Esophagus muscularis mucosa (tissue), 4 donors: ENCODE measurements at regions not wholly inside any gene's neighbourhood (a gene's known extent, or its start where the extent isn't known, plus 50 kb on each side); places are given as distances from the start of the nearest gene placed in this dataset.
A peak's percentile ranks its signal among the peaks of the same experiment; 100 is the strongest.

Experiments
- DNase-seq: peaks from one replicate; pipeline ENCODE4 v3.0.0-alpha.2; 2017; ENCODE audit errors: extremely low spot score
- H3K27ac ChIP-seq, 4 donors: fragments of 200-600 bp; sonication (generic); replicated peaks in 1 of 4; 1 replicate in 3 of 4; 2 replicates in 1 of 4; pipeline ENCODE4 v1.5.1; 2016 to 2019; ENCODE audit warnings: mild to moderate bottlenecking in 1 of 4
- H3K27me3 ChIP-seq, 4 donors: fragments of 200-600 bp; sonication (generic); one replicate each; pipeline versions ENCODE4 v1.5.1 to v1.6.0; 2016 to 2019
- H3K36me3 ChIP-seq, 4 donors: fragments of 200-600 bp; sonication (generic); one replicate each; pipeline ENCODE4 v1.5.1; 2016 to 2019
- H3K4me1 ChIP-seq, 4 donors: fragments of 200-600 bp; sonication (generic); one replicate each; pipeline ENCODE4 v1.5.1; 2016 to 2019
- H3K4me3 ChIP-seq, 4 donors: fragments of 200-600 bp; sonication (generic); 1 replicate in 2 of 4; 2 replicates in 2 of 4; pipeline ENCODE4 v1.5.1; 2016 to 2019; ENCODE audit warnings: mild to moderate bottlenecking in 4 of 4, moderate library complexity in 1 of 4
- H3K9me3 ChIP-seq, 4 donors: fragments of 200-600 bp; sonication (generic); 1 replicate in 3 of 4; 2 replicates in 1 of 4; pipeline ENCODE4 v1.5.1; 2016 to 2019
- EP300 ChIP-seq: sonication (generic); formaldehyde crosslinking; IDR thresholded peaks from one replicate; pipeline ENCODE4 v1.6.1; 2017; ENCODE audit warnings: antibody characterized with exemption
- POLR2A ChIP-seq: fragments of 450-650 bp; IDR thresholded peaks from one replicate; pipeline ENCODE4 v1.6.1; 2017; ENCODE audit warnings: antibody characterized with exemption, moderate library complexity, mild to moderate bottlenecking, low read depth
- POLR2AphosphoS5 ChIP-seq, 2 donors: sonication (generic); formaldehyde crosslinking; IDR thresholded peaks; one replicate each; pipeline ENCODE4 v1.6.1; 2017; ENCODE audit warnings: antibody characterized with exemption in 2 of 2
- WGBS: methylation state at CpG from one replicate; pipeline ENCODE4 v1.1.5; 2018; 5-methylcytosine and 5-hydroxymethylcytosine counted together
- intact Hi-C: fragments of 100-400 bp; cut with DNase I; formaldehyde crosslinking; loops from one replicate; pipeline ENCODE4 v1.15.1; 2023
- TF ChIP-seq, protein P1 (sequence below), 3 experiments: fragments of 200-600 bp in 2 of 3; fragments of 450-650 bp in 1 of 3; sonication (generic) in 2 of 3; IDR thresholded peaks; one replicate each; pipeline ENCODE4 v1.5.1; 2017 to 2019; ENCODE audit warnings: antibody characterized with exemption in 3 of 3, mild to moderate bottlenecking in 2 of 3, moderate library complexity in 1 of 3

GRCh38 chr3:111335512-111336303, 206.3 kb upstream of the CD96 start:
- H3K9me3 ChIP-seq = no peaks in the 10 kb centered on the region
- no peak for DNase-seq
- WGBS = 100% methylated on average over 2 of the region's 2 CpGs
- no peak overlapping the region for H3K4me3 ChIP-seq
- no peak overlapping the region for H3K27ac ChIP-seq
- no peaks in the 10 kb centered on the region for H3K27me3 ChIP-seq
- H3K36me3 ChIP-seq = no peaks in the 10 kb centered on the region
- TF ChIP-seq POLR2A = no peak
- TF ChIP-seq, protein P1, sequence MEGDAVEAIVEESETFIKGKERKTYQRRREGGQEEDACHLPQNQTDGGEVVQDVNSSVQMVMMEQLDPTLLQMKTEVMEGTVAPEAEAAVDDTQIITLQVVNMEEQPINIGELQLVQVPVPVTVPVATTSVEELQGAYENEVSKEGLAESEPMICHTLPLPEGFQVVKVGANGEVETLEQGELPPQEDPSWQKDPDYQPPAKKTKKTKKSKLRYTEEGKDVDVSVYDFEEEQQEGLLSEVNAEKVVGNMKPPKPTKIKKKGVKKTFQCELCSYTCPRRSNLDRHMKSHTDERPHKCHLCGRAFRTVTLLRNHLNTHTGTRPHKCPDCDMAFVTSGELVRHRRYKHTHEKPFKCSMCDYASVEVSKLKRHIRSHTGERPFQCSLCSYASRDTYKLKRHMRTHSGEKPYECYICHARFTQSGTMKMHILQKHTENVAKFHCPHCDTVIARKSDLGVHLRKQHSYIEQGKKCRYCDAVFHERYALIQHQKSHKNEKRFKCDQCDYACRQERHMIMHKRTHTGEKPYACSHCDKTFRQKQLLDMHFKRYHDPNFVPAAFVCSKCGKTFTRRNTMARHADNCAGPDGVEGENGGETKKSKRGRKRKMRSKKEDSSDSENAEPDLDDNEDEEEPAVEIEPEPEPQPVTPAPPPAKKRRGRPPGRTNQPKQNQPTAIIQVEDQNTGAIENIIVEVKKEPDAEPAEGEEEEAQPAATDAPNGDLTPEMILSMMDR (IDR thresholded peaks at IDR 0.05) = no peak
- no peak for TF ChIP-seq POLR2AphosphoS5 (IDR thresholded peaks at IDR 0.05)
- TF ChIP-seq EP300 = no peak
- H3K4me1 ChIP-seq = no peaks in the 10 kb centered on the region
- intact Hi-C loops = no loop called here

- Histone ChIP-seq H3K4me1 (no peaks in the 10 kb centered on the region), H3K9me3 (no peaks in the 10 kb centered on the region), H3K36me3 (no peaks in the 10 kb centered on the region), H3K27me3 (no peaks in the 10 kb centered on the region), H3K4me3 (no peak overlapping the region), H3K27ac (no peak overlapping the region)
- 56% methylated on average over 2 of the region's 2 CpGs for whole genome bisulfite sequencing
- TF ChIP-seq EP300 (no peak), POLR2A (no peak)
- TF ChIP-seq, protein P1 (IDR thresholded peaks at IDR 0.05) = no peak
- intact Hi-C loops = no loop called here
- DNase-seq = no peak
Observed at GRCh38 chr3:111336511-111336910, 205.5 kb upstream of the CD96 start.

DNA sequence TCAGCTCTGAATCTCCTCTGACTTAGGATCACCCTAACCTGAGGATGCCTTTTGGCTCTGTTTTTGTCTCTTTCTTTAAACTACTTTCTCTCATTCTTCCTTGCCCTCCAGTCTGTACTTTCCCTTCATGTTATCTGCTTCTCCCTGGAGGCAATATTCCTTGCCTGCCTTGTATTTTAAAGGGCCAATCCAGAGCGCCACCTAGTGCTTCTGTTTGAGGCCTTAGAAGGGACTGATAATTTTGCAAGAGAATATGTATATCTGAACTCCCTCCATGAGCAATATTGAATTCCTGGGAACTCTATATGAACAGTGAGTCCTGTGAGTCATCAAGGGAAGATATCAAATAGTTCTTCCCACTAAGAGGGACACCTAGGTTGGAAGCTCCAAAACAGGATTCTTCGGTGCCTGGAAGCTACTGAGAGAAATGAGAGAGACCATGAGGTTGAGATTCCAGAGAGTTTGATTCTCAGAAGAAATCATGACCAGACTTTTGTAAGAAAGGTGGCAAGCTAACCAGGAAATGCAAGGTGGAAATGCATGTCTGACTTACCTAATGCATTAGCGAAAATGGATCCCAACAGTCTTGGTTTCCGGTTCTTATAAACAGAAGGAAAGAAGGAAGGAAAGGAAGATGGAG, 203.8 kb upstream of the CD96 start:
- Histone ChIP-seq H3K27ac (no peak overlapping the region), H3K36me3 (no peaks in the 10 kb centered on the region), H3K4me3 (no peak overlapping the region), H3K4me1 (no peaks in the 10 kb centered on the region), H3K9me3 (no peaks in the 10 kb centered on the region), H3K27me3 (no peaks in the 10 kb centered on the region)
- WGBS = 76% methylated on average over 4 of the region's 4 CpGs
- no peak for DNase-seq
- TF ChIP-seq, protein P1 (IDR thresholded peaks at IDR 0.05) = peak in 2 of 3 experiments; percentile 11 to 39
- no peak for TF ChIP-seq EP300
- intact Hi-C loops = no loop called here

GRCh38 chr3:111339017-111339416, 203.0 kb upstream of the CD96 start:
- DNase-seq = no peak
- H3K36me3 ChIP-seq = no peaks in the 10 kb centered on the region
- intact Hi-C loops = no loop called here
- no peak overlapping the region for H3K4me3 ChIP-seq
- H3K4me1 ChIP-seq = no peaks in the 10 kb centered on the region
- TF ChIP-seq, protein P1 (IDR thresholded peaks at IDR 0.05) = no peak
- TF ChIP-seq POLR2AphosphoS5 (IDR thresholded peaks at IDR 0.05) = no peak
- no peak for TF ChIP-seq EP300
- no peak overlapping the region for H3K27ac ChIP-seq
- H3K27me3 ChIP-seq = no peaks in the 10 kb centered on the region
- no peaks in the 10 kb centered on the region for H3K9me3 ChIP-seq

DNA sequence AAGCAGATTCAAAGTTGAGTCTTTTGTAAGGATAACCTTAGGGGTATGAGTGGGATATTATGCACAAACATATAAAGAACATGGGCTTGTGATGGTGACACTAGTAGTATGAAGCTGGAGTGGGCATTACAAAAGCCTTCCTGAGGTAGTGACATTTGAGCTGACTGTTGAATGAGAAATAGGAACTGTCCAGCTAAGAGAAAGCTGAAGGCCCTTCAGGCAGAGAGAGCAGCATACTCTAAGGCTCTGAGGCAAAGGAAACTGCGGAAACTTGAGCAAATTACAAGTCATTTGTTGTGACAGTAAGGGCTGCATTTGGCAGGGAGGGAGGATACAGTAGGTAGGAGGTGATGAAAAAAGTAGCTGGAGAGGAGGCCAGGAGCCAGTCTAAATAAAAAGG, 190.7 kb upstream of the CD96 start:
- 68% methylated on average over 1 of the region's 1 CpG for WGBS
- H3K4me3 ChIP-seq = no peak overlapping the region
- no peaks in the 10 kb centered on the region for H3K27me3 ChIP-seq
- no peak overlapping the region for H3K27ac ChIP-seq
- no peaks in the 10 kb centered on the region for H3K36me3 ChIP-seq
- no peak for DNase-seq
- no peaks in the 10 kb centered on the region for H3K4me1 ChIP-seq
- peaks cover 0 to 4% (median 0%) of the 10 kb centered on the region in 4 donors for H3K9me3 ChIP-seq
- intact Hi-C loops = no loop called here
- TF ChIP-seq POLR2A = no peak
- TF ChIP-seq, protein P1 (IDR thresholded peaks at IDR 0.05) = no peak
- no peak for TF ChIP-seq POLR2AphosphoS5 (IDR thresholded peaks at IDR 0.05)
- no peak for TF ChIP-seq EP300
